ENCODE measurements at regions not wholly inside any gene's neighbourhood (a gene's known extent, or its start where the extent isn't known, plus 50 kb on each side); places are given as distances from the start of the nearest gene placed in this dataset.

- ChIA-PET CTCF (interaction anchor here (1.0 kb wide), 1 partner anchor 8 kb away, joined by 3 read pairs; no protein-coding TSS in a partner anchor), POLR2A (no interaction called here)
- DNase-seq (ENCODE audit: extremely low spot score): no peak
- no peak for TF ChIP-seq CTCF (IDR thresholded peaks at IDR 0.05; ENCODE audit: control extremely low read depth, extremely low read depth, low read depth, missing control alignments)
Measured at GRCh38 chr12:19998411-19998810, 369.9 kb upstream of the PDE3A start.

DNA sequence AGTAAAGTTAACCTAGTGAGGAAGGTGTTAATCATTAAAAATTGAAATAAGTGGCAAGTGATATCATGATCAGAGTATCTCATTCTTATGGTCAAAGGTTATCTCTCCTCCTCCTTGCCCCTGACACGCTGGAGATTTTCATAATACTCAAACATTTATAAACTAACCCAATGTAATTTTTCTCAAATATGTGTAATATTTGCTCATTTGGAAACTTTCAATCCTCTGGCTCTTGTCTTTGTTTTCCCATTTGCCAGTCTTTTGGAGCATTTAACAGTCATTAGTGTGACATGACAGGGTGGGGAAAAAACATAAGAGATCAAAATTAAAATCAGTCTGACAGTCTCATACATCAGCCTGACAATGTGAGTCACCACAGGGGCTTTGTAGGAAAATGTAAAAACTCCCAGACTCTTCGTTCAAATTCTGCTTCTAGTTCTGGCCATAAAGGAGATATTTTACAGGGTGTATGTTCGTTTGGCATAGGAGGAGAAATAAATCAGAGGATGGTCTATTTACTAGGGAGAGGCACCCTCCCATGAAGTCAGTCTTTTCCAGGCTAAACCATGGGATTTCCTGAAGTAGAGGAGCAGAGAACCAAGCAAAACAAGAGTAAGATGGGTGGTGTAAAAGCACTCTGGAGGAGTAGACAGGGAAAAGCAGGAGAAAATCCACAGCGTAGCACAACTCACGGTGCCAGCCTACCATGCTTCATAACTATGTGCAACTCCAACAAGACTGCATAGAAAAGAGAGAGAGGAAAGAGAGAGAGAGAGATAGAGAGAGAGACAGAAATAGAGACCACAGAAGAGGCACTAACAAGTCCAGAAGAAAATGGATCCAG is 369.2 kb upstream of the PDE3A start:
- no peak for TF ChIP-seq CTCF (IDR thresholded peaks at IDR 0.05; ENCODE audit: control extremely low read depth, extremely low read depth, low read depth, missing control alignments)
- DNase-seq (ENCODE audit: extremely low spot score): no peak

DNA sequence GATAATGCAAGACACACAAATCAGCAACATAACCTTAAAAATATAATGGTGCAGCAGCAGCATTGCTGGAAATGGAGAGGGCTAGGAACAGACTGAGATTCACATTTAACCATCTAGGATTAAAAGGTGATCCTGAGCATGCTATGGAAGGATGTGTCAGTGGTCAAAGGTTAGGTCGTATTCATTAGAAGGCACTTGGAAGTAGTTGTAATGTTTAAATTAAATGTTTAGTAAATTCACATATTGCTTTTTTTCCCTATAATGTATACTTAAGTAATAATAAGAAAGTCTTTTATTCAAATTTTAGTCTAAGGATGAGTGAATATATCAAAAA is 368.6 kb upstream of the PDE3A start:
- POLR2A ChIA-PET: no interaction called here
- CTCF ChIA-PET: no interaction called here
- no peak for DNase-seq (ENCODE audit: extremely low spot score)
- TF ChIP-seq CTCF (IDR thresholded peaks at IDR 0.05; ENCODE audit: control extremely low read depth, extremely low read depth, low read depth, missing control alignments): no peak

More for the DNA sequence above, 369.2 kb upstream of the PDE3A start:
- CTCF ChIA-PET: no interaction called here
- POLR2A ChIA-PET: no interaction called here

DNA sequence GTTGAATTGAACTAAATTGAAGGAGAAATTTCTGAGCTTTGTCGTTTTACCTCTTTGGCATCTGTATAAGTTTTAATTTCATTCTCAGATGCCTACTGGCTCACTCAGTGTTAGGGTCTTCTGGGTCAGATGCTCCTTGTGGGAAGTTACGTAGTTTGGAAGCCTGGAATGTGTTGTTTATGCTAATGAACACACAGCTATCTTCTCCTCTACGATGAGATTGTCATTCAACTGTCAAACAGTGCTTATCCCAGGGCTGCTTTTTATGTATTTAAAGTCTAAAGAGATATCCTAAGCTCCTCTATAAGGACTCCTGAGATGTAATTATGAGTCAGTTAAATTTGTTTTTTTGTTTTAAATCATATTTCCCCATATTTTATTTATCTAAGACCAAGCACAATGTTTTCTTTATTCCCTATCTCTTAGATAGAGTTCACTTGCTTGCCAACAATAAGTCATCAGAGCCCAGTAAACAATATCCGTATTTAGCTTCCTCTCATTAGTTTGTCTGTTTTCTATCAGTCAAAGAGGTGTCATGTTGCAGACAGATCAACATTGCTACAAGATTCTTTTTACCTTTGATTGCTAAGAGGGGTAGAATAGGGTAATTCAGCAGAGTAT is 368.0 kb upstream of the PDE3A start:
- DNase-seq (ENCODE audit: extremely low spot score): no peak
- ChIA-PET CTCF (no interaction called here), POLR2A (no interaction called here)

GRCh38 chr12:20003252-20003651 is 365.1 kb upstream of the PDE3A start:
- CTCF ChIA-PET: no interaction called here
- TF ChIP-seq CTCF (IDR thresholded peaks at IDR 0.05; ENCODE audit: control extremely low read depth, extremely low read depth, low read depth, missing control alignments): no peak
- POLR2A ChIA-PET: no interaction called here
- no peak for DNase-seq (ENCODE audit: extremely low spot score)

More for the DNA sequence above, 368.0 kb upstream of the PDE3A start:
- TF ChIP-seq CTCF (IDR thresholded peaks at IDR 0.05; ENCODE audit: control extremely low read depth, extremely low read depth, low read depth, missing control alignments): no peak

DNA sequence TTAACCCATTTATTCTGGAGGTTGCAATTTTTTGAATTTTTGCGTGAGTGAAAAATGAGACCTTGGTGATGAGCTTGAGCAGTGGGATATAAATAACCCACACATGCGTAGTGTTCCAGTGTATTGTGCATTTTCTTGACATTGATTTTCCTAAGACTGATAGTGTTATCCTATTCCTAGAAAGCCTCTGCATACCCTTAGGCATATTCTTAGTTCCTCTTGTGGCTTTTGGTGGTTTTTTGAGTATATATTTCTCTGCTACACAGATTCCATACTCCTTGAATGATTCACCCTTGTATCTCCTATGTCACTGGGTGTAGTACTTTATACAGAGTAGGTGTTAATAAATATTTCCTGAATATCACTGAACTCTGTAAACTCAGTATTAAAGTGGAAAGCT is 363.4 kb upstream of the PDE3A start:
- CTCF ChIA-PET: no interaction called here
- DNase-seq (ENCODE audit: extremely low spot score): no peak
- no peak for TF ChIP-seq CTCF (IDR thresholded peaks at IDR 0.05; ENCODE audit: control extremely low read depth, extremely low read depth, low read depth, missing control alignments)
- POLR2A ChIA-PET: no interaction called here

All from GM10248 (cell line).